Caco-2 (cell line): ENCODE measurements at regions not wholly inside any gene's neighbourhood (a gene's known extent, or its start where the extent isn't known, plus 50 kb on each side); places are given as distances from the start of the nearest gene placed in this dataset.
"Not testable (repeated sequence)": the region's sequence is repeated elsewhere in the genome, so short reads cannot be mapped to it uniquely, and the experiment has no call there.

ENCODE experiments used
- BruUV-seq: library from RNA; stranded (reverse); fragments of 400-500 nt; replicated peaks from 2 replicates; lab custom pipeline; 2021; lab: Mats Ljungman, UMichigan
- CTCF ChIA-PET: fragments of 300-600 bp; sonication (Branson Sonifier 250); formaldehyde crosslinking; loops from one replicate; lab custom pipeline; 2022; ENCODE audit warnings: antibody characterized with exemption; lab: Charles Lee
- POLR2A ChIA-PET: fragments of 300-600 bp; sonication (Branson Sonifier 250); formaldehyde crosslinking; loops from one replicate; lab custom pipeline; 2022; ENCODE audit warnings: antibody characterized with exemption; lab: Charles Lee
- DNase-seq, 2 experiments: peaks; one replicate each; pipeline versions ENCODE4 v3.0.0 to v3.0.0-alpha.2; 2020 to 2022
- H3K27me3 ChIP-seq: replicated peaks from 2 replicates; pipeline ENCODE4 v1.6.0; 2011; ENCODE audit warnings: low read length; ENCODE audit not compliant: control insufficient read depth, insufficient read depth
- H3K36me3 ChIP-seq: 2 replicates; pipeline ENCODE4 v1.5.1; 2011; ENCODE audit warnings: low read length; ENCODE audit not compliant: control insufficient read depth, insufficient read depth
- H3K4me1 ChIP-seq: fragments of 250-450 bp; sonication (Bioruptor Pico); 2 replicates; pipeline ENCODE4 v1.5.1; 2020; ENCODE audit warnings: mild to moderate bottlenecking
- H3K4me3 ChIP-seq: 2 replicates; pipeline ENCODE4 v1.5.1; 2011; ENCODE audit warnings: low read depth, mild to moderate bottlenecking, control low read depth, low read length
- H3K9me3 ChIP-seq: fragments of 250-450 bp; sonication (Bioruptor Pico); 2 replicates; pipeline ENCODE4 v1.5.1; 2020; ENCODE audit warnings: mild to moderate bottlenecking, moderate library complexity
- H3K27ac Mint-ChIP-seq: one replicate; pipeline ENCODE4 v1.8.0; 2022; ENCODE audit warnings: mixed read lengths; ENCODE audit not compliant: unreplicated experiment
- H3K27me3 Mint-ChIP-seq: one replicate; pipeline ENCODE4 v1.8.0; 2022; ENCODE audit warnings: mixed read lengths; ENCODE audit not compliant: insufficient read depth, unreplicated experiment
- H3K36me3 Mint-ChIP-seq: one replicate; pipeline ENCODE4 v1.8.0; 2022; ENCODE audit warnings: mild to moderate bottlenecking, mixed read lengths; ENCODE audit not compliant: insufficient read depth, unreplicated experiment
- H3K4me1 Mint-ChIP-seq: one replicate; pipeline ENCODE4 v1.8.0; 2022; ENCODE audit warnings: low read depth, mixed read lengths; ENCODE audit not compliant: unreplicated experiment
- H3K4me3 Mint-ChIP-seq: one replicate; pipeline ENCODE4 v1.8.0; 2022; ENCODE audit warnings: mild to moderate bottlenecking, moderate library complexity, mixed read lengths; ENCODE audit not compliant: unreplicated experiment
- H3K9me3 Mint-ChIP-seq: one replicate; pipeline ENCODE4 v1.8.0; 2022; ENCODE audit warnings: mixed read lengths; ENCODE audit not compliant: unreplicated experiment
- CTCF ChIP-seq, 2 experiments: fragments of 200-600 bp in 1 of 2; IDR thresholded peaks; 1 replicate in 1 of 2; 2 replicates in 1 of 2; pipeline versions ENCODE4 v1.5.1 to v1.8.0; 2011 to 2022; ENCODE audit warnings: antibody characterized with exemption in 1 of 2, control low read depth in 1 of 2, inconsistent platforms in 1 of 2, low read depth in 1 of 2, low read length in 1 of 2, mild to moderate bottlenecking in 1 of 2, moderate library complexity in 1 of 2; ENCODE audit not compliant: insufficient read depth in 1 of 2, severe bottlenecking in 1 of 2, unreplicated experiment in 1 of 2
- intact Hi-C: fragments of 100-400 bp; cut with micrococcal nuclease; formaldehyde crosslinking; loops from one replicate; pipeline ENCODE4 v1.10.0; 2022; ENCODE audit not compliant: unreplicated experiment

- H3K36me3 ChIP-seq, CTCF ChIA-PET, H3K4me3 Mint-ChIP-seq, H3K4me1 Mint-ChIP-seq, H3K27me3 ChIP-seq, H3K4me1 ChIP-seq, H3K27me3 Mint-ChIP-seq, H3K9me3 ChIP-seq, H3K4me3 ChIP-seq, DNase-seq, H3K27ac Mint-ChIP-seq, H3K36me3 Mint-ChIP-seq, intact Hi-C loops, POLR2A ChIA-PET, BruUV-seq: not testable (repeated sequence)
- peaks cover 26% of the 10 kb centered on the region for H3K9me3 Mint-ChIP-seq
Measured at GRCh38 chr2:132068407-132068806, 93.3 kb downstream of the ANKRD30BL start.

- H3K9me3 ChIP-seq, H3K27me3 ChIP-seq, BruUV-seq, H3K4me3 ChIP-seq, H3K27me3 Mint-ChIP-seq, CTCF ChIA-PET, DNase-seq, H3K4me3 Mint-ChIP-seq, H3K4me1 Mint-ChIP-seq, H3K4me1 ChIP-seq, H3K27ac Mint-ChIP-seq, H3K36me3 Mint-ChIP-seq, POLR2A ChIA-PET, H3K36me3 ChIP-seq, intact Hi-C loops: not testable (repeated sequence)
- H3K9me3 Mint-ChIP-seq: peaks cover 26% of the 10 kb centered on the region
Measured at GRCh38 chr2:132065391-132065790, 96.4 kb downstream of the ANKRD30BL start.

GRCh38 chr2:132039609-132040236, 122.0 kb downstream of the ANKRD30BL start:
- H3K9me3 Mint-ChIP-seq, H3K4me1 Mint-ChIP-seq, H3K9me3 ChIP-seq, POLR2A ChIA-PET, BruUV-seq, H3K27ac Mint-ChIP-seq, DNase-seq, H3K27me3 Mint-ChIP-seq, H3K36me3 Mint-ChIP-seq, H3K4me1 ChIP-seq, H3K27me3 ChIP-seq, H3K4me3 ChIP-seq, intact Hi-C loops, CTCF ChIA-PET, H3K36me3 ChIP-seq, H3K4me3 Mint-ChIP-seq: not testable (repeated sequence)

GRCh38 chr2:132038883-132039235, 122.9 kb downstream of the ANKRD30BL start:
- H3K36me3 Mint-ChIP-seq, intact Hi-C loops, BruUV-seq, POLR2A ChIA-PET, H3K27me3 ChIP-seq, CTCF ChIA-PET, H3K4me1 ChIP-seq, DNase-seq, H3K27me3 Mint-ChIP-seq, H3K27ac Mint-ChIP-seq, H3K9me3 Mint-ChIP-seq, H3K4me1 Mint-ChIP-seq, H3K9me3 ChIP-seq, H3K36me3 ChIP-seq: not testable (repeated sequence)
- 0 out of 2 replicates have a peak overlapping the region, but pooled peaks have one; percentile 21 for H3K4me3 ChIP-seq
- H3K4me3 Mint-ChIP-seq: peak overlapping the region; percentile 51

GRCh38 chr2:132038179-132038882, 123.4 kb downstream of the ANKRD30BL start:
- ChIA-PET CTCF (no interaction called here), POLR2A (no interaction called here)
- TF ChIP-seq CTCF (IDR thresholded peaks at IDR 0.05; ENCODE audit: insufficient read depth in 1 of 2, low read depth in 1 of 2, low read length in 1 of 2, severe bottlenecking in 1 of 2, unreplicated experiment in 1 of 2): no peak
- no TSS peak for BruUV-seq
- Mint-ChIP-seq H3K27me3 (peaks cover 9% of the 10 kb centered on the region), H3K27ac (no peak overlapping the region), H3K4me3 (peak overlapping the region; percentile 51), H3K36me3 (no peaks in the 10 kb centered on the region), H3K9me3 (no peaks in the 10 kb centered on the region), H3K4me1 (no peaks in the 10 kb centered on the region)
- Histone ChIP-seq H3K27me3 (no peaks in the 10 kb centered on the region), H3K9me3 (no peaks in the 10 kb centered on the region), H3K36me3 (no peaks in the 10 kb centered on the region), H3K4me1 (no peaks in the 10 kb centered on the region), H3K4me3 (peak overlapping the region; percentile 21)
- no peak for DNase-seq
- intact Hi-C loops: no loop called here
